Activated T-cell treated with anti-CD3 and anti-CD28 coated beads, Interleukin-2, amount 50 U/mL, for 72 hours (primary cell): ENCODE measurements at regions not wholly inside any gene's neighbourhood (a gene's known extent, or its start where the extent isn't known, plus 50 kb on each side); places are given as distances from the start of the nearest gene placed in this dataset.

Experiments
- ATAC-seq, 2 donors: fragments of 150-1000 bp; cut with Tn5 transposase; replicated peaks in 1 of 2; 2 replicates each; pipeline ENCODE4 v1.10.0; 2021; ENCODE audit warnings: moderate library complexity in 2 of 2, mild to moderate bottlenecking in 1 of 2
- DNase-seq, 2 donors: peaks; one replicate each; pipeline ENCODE4 v3.0.0; 2021 to 2022; ENCODE audit warnings: mixed read lengths in 1 of 2
- H3K27ac Mint-ChIP-seq: one replicate; pipeline ENCODE4 v1.8.0; 2022; ENCODE audit warnings: mild to moderate bottlenecking, moderate library complexity, mixed read lengths
- H3K27me3 Mint-ChIP-seq: one replicate; pipeline ENCODE4 v1.8.0; 2022; ENCODE audit warnings: low read depth, mixed read lengths
- H3K36me3 Mint-ChIP-seq, 2 donors: one replicate each; pipeline ENCODE4 v1.8.0; 2022; ENCODE audit warnings: mixed read lengths in 2 of 2, mild to moderate bottlenecking in 1 of 2; ENCODE audit not compliant: insufficient read depth in 2 of 2
- H3K4me1 Mint-ChIP-seq: one replicate; pipeline ENCODE4 v1.8.0; 2022; ENCODE audit warnings: low read depth, mixed read lengths
- H3K4me3 Mint-ChIP-seq, 2 donors: one replicate each; pipeline ENCODE4 v1.8.0; 2022; ENCODE audit warnings: mild to moderate bottlenecking in 2 of 2, mixed read lengths in 2 of 2, moderate library complexity in 2 of 2
- H3K9me3 Mint-ChIP-seq, 2 donors: one replicate each; pipeline ENCODE4 v1.8.0; 2022; ENCODE audit warnings: mixed read lengths in 2 of 2

DNA sequence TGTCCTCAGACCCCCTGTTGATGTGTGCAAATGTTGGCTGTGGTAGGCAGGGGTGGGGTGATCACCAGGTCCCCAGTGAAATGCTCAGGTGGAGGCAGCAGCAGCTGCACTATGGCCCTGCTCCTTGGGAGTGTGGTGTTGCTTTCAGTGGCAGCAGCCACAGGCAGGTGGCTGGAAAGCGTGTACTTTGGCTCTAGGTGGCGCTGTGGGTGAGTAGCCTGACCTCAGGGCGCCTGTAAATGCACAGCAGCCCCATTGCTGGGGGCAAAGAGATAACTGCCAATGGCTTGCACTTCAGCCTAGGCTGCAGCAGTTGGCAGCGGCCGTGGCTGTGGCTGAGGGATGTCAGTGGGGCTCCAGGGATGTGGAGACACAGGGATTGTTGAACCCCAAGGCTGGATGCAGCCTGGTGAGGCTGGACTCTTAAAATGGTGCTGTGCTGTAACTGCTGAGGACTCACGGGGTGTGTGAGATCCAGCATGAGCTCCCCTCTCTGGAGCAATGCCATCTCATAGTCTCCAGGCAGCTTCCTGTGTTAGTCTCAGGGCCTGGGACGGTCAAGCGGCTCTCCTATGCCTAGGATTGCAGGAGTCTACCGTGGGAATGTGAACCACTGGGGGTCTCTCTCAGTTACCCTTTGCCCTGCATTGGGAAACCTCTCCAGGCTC is 421.7 kb upstream of the HTR2C start:
- Mint-ChIP-seq H3K27ac (no peak overlapping the region), H3K27me3 (peaks cover 11% of the 10 kb centered on the region), H3K4me3 (no peak overlapping the region), H3K4me1 (no peaks in the 10 kb centered on the region), H3K9me3 (peaks cover 3 to 5% of the 10 kb centered on the region in 2 donors), H3K36me3 (no peaks in the 10 kb centered on the region)
- DNase-seq: peak in 1 of 2 donors; percentile 2
- no peak for ATAC-seq

DNA sequence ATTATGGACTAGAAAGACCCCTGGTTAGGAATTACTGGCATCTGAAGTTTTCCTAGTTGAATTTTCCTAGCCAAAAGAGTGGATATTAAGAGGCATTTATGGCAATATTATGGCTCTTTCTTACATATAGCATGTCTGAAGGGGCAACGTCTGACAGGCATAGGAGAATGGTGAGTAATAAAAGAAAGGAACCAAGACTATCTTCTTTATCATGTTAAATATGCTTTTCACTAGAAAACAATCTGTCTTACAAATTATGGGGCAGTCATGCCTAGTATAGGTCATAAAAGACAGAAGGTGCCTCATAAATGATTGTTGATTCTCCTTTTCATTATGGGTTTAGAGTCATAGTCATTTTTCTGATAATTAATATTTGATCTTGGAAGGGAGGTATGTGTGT is 431.1 kb upstream of the HTR2C start:
- peaks cover 0 to 6% of the 10 kb centered on the region in 2 donors for H3K9me3 Mint-ChIP-seq
- no peak overlapping the region for H3K27ac Mint-ChIP-seq
- H3K4me3 Mint-ChIP-seq: no peak overlapping the region
- DNase-seq (no peak), ATAC-seq (no peak)
- no peaks in the 10 kb centered on the region for H3K27me3 Mint-ChIP-seq
- H3K36me3 Mint-ChIP-seq: no peaks in the 10 kb centered on the region
- no peaks in the 10 kb centered on the region for H3K4me1 Mint-ChIP-seq

DNA sequence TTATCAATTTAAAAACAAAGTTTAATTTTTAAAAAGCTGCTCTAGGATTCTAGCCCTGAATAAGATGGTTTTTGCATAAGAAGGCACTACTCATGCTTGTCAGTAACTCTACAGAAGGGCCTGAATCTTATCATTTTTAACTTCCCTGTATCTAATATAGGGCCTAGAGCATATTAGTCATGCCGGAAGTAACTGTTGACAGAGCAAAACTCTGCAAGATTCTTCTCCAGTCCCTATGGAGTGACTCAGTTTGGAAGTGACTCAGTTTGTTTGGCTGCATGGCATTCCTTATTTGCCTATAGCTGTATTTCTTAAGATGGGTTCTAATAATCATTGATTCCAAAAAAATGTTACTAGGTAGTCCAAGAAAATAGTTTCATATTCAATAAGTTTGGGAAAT is 431.8 kb upstream of the HTR2C start:
- no peak overlapping the region for H3K4me3 Mint-ChIP-seq
- no peak for ATAC-seq

DNA sequence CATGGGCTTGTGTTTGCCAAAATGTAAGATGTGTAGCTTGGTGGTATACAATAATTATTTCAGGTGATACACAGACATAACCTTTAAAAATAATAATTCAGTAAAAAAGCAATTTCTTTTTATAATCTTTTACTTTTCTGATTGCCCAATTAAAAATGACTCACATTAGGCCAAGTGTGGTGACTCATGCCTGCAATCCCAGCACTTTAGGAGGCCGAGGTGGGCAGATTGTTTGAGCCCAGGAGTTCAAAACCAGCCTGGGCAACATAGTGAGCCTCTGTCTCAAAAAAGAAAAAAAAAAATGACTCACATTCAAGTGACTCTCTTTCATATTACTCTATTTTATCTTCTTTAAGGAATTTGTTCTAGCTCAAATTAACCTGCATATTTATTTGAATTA is 449.4 kb upstream of the HTR2C start:
- H3K36me3 Mint-ChIP-seq: peaks cover 0 to 2% of the 10 kb centered on the region in 2 donors
- no peaks in the 10 kb centered on the region for H3K4me1 Mint-ChIP-seq
- H3K27ac Mint-ChIP-seq: no peak overlapping the region
- ATAC-seq (no peak), DNase-seq (no peak)
- peaks cover 2 to 4% of the 10 kb centered on the region in 2 donors for H3K9me3 Mint-ChIP-seq
- peaks cover 7% of the 10 kb centered on the region for H3K27me3 Mint-ChIP-seq
- H3K4me3 Mint-ChIP-seq: no peak overlapping the region

More for the DNA sequence above, 431.8 kb upstream of the HTR2C start:
- DNase-seq: no peak
- Mint-ChIP-seq H3K4me1 (no peaks in the 10 kb centered on the region), H3K27ac (no peak overlapping the region), H3K27me3 (no peaks in the 10 kb centered on the region), H3K36me3 (no peaks in the 10 kb centered on the region), H3K9me3 (peaks cover 0 to 6% of the 10 kb centered on the region in 2 donors)

DNA sequence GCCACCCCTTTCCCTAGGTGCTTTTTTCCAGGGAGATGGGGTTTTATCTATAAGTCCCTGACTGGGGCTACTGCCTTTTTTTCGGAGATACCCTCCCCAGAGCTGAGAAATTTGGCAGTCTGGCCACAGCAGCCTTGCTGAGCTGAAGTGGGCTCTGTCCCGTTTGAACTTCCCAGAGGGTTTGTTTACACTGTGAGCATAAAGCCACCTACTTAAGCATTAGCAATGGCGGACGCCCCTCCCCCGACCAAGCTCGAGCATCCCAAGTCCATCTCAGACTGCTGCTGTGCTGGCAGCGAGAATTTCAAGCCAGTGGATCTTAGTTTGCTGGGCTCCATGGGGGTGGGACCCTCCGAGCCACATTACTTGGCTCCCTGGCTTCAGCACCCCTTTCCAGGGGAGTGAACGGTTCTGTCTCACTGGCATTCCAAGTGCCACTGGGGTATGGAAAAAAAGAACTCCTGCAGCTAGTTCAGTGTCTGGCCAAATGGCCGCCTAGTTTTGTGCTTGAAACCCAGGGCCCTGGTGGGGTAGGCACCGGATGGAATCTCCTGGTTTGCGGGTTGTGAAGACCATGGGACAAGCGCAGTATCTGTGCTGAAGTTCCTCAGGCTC is 456.4 kb upstream of the HTR2C start:
- no peak for DNase-seq
- no peak overlapping the region for H3K4me3 Mint-ChIP-seq
- no peaks in the 10 kb centered on the region for H3K36me3 Mint-ChIP-seq
- no peak for ATAC-seq
- peaks cover 12% of the 10 kb centered on the region for H3K27me3 Mint-ChIP-seq
- no peaks in the 10 kb centered on the region for H3K4me1 Mint-ChIP-seq
- H3K27ac Mint-ChIP-seq: no peak overlapping the region
- peaks cover 1 to 4% of the 10 kb centered on the region in 2 donors for H3K9me3 Mint-ChIP-seq

DNA sequence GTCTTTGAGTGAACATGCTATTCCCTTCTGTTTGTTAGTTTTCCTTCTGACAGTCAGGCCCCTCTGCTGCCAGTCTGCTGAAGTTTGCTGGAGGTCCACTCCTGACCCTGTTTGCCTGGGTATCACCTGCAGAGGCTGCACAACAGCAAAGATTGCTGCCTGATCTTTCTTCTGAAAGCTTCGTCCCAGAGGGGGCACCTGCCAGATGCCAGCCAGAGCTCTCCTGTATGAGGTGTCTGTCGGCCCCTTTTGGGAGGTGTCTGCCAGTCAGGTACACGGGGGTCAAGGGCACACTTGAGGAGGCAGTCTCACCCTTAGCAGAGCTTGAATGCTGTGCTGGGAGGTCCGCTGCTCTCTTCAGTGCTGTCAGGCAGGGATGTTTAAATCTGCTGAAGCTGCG is 456.9 kb upstream of the HTR2C start:
- ATAC-seq (no peak), DNase-seq (no peak)
- Mint-ChIP-seq H3K27me3 (peaks cover 8% of the 10 kb centered on the region), H3K4me1 (no peaks in the 10 kb centered on the region), H3K4me3 (no peak overlapping the region), H3K27ac (no peak overlapping the region), H3K9me3 (peaks cover 1 to 6% of the 10 kb centered on the region in 2 donors), H3K36me3 (no peaks in the 10 kb centered on the region)

DNA sequence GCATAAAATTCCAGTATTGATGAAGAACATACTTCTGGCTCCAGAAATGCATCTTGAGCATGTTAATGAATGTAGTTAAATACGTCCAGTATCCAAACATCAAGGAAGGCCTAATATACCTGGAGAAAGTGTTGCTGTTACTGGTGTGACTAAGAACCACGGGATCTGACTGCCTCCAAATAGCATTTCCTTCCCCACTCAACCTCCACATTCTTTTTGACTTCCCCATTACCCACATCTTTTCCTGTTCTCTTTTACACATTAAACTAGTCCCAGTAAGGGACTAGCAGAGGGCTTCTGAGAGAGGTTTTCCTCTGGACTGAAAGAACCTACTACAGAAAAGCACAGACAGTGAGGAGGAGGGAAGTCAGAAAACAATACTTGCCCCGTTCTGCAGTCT is 482.8 kb upstream of the HTR2C start:
- H3K9me3 Mint-ChIP-seq: peaks cover 0 to 7% of the 10 kb centered on the region in 2 donors
- H3K27me3 Mint-ChIP-seq: no peaks in the 10 kb centered on the region
- H3K4me1 Mint-ChIP-seq: no peaks in the 10 kb centered on the region
- no peak overlapping the region for H3K27ac Mint-ChIP-seq
- no peak for DNase-seq
- ATAC-seq: no peak
- no peaks in the 10 kb centered on the region for H3K36me3 Mint-ChIP-seq
- no peak overlapping the region for H3K4me3 Mint-ChIP-seq

DNA sequence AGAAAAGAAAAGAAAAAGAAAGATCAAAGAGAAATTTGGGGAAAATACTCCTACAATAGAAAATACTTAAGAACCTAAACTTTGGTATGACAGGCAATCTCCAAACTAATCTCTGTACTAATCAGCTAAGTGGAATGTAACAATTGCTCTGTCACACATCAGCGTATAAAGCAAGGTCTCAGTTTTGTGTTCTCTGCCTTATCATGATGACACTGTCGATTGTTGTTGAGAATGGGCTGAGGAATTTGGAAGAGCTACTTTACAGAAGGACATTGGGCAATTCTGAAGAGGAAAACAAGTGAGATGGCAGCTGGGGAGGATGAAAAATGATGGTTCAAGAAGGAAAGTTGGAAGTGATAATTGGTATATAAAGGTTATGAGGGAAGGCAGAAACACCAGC is 486.0 kb upstream of the HTR2C start:
- Mint-ChIP-seq H3K9me3 (peaks cover 0 to 7% of the 10 kb centered on the region in 2 donors), H3K4me3 (no peak overlapping the region), H3K36me3 (no peaks in the 10 kb centered on the region), H3K4me1 (no peaks in the 10 kb centered on the region), H3K27me3 (no peaks in the 10 kb centered on the region), H3K27ac (no peak overlapping the region)
- ATAC-seq (no peak), DNase-seq (no peak)

DNA sequence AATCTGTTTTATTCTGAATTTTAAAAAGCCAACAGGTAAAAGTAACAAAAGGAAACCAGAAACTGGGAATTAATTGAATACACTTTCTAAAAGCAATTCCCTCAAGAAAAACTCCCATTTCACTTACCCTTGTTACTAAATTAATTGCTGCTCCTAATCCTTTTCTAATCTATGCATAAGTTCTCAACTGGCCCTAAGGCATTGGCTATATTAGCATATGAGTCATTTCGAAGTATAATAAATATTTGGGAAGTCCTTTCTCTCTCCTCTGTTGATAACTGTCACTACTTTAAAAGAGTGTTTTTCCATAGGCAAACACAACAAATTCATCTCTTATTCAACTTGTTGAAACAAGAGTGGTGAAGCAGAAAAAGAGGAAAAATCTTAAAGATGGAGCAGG is 486.5 kb upstream of the HTR2C start:
- ATAC-seq (no peak), DNase-seq (no peak)
- Mint-ChIP-seq H3K27me3 (no peaks in the 10 kb centered on the region), H3K9me3 (peaks cover 0 to 7% of the 10 kb centered on the region in 2 donors), H3K4me1 (no peaks in the 10 kb centered on the region), H3K36me3 (no peaks in the 10 kb centered on the region), H3K27ac (no peak overlapping the region), H3K4me3 (no peak overlapping the region)

DNA sequence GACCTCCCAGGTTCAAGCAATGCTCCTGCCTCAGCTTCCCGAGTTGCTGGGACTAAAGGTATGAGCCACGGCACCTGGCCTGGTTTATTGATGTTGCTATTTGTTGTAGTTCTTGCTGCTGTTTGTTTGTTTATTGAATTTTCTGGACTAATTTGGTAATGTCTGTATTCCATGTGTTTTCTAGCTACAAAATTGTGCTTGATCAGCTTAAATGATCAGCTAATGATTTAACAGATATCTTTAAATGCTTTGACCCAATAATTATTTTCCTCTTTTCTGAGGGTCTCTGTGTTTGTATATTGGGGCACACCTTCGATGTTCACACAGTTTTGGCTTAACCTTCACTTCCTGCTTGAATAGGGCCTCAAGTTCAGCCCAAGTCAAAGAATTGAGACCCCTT is 488.1 kb upstream of the HTR2C start:
- no peak for DNase-seq
- ATAC-seq: no peak
- H3K4me3 Mint-ChIP-seq: no peak overlapping the region
- H3K36me3 Mint-ChIP-seq: no peaks in the 10 kb centered on the region
- H3K9me3 Mint-ChIP-seq: peaks cover 0 to 9% of the 10 kb centered on the region in 2 donors
- no peaks in the 10 kb centered on the region for H3K27me3 Mint-ChIP-seq
- H3K4me1 Mint-ChIP-seq: no peaks in the 10 kb centered on the region
- no peak overlapping the region for H3K27ac Mint-ChIP-seq

DNA sequence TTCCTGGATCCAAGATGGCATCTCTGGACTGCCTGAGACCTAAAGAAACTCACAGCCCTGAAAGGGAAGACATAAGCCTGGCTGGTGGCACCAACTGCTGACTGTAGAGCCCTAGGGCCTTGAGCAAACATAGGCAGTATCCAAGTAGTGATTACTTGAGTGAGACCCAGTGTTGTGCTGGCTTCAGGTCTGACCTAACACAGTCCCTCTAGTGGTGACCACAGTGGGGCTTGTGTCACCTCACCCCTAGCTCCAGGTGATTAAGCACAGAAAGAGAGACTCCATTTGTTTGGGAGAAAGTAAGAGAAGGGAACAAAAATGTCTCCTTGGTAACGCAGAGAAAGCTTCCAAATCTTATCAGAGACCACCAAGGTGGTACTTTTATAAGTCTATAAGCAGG is 496.3 kb upstream of the HTR2C start:
- peaks cover 0 to 9% of the 10 kb centered on the region in 2 donors for H3K9me3 Mint-ChIP-seq
- ATAC-seq: no peak
- H3K36me3 Mint-ChIP-seq: no peaks in the 10 kb centered on the region
- DNase-seq: no peak
- peaks cover 11% of the 10 kb centered on the region for H3K27me3 Mint-ChIP-seq
- no peak overlapping the region for H3K4me3 Mint-ChIP-seq
- H3K4me1 Mint-ChIP-seq: no peaks in the 10 kb centered on the region
- H3K27ac Mint-ChIP-seq: no peak overlapping the region

DNA sequence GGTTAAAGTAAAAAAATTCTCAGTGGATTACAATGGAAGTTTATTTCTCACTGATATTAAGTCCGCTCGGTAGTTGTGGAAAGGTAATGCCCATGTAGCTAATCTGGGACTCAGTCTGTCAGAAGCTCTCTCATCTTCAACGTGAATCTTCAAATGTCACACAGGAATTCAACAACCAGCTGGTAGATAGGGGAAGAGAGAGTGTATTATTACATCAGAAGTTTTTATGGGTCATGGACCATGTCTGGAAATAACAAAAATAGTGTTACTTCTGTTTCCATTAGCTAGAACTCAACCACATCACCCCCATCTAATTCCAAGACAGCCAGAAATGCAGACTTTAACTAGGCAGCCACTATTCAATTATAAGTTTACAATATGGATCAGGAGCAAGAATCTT is 506.1 kb upstream of the HTR2C start:
- Mint-ChIP-seq H3K27ac (no peak overlapping the region), H3K4me3 (no peak overlapping the region), H3K36me3 (no peaks in the 10 kb centered on the region), H3K27me3 (peaks cover 10% of the 10 kb centered on the region), H3K9me3 (peaks cover 0 to 1% of the 10 kb centered on the region in 2 donors), H3K4me1 (no peaks in the 10 kb centered on the region)
- DNase-seq (no peak), ATAC-seq (no peak)

DNA sequence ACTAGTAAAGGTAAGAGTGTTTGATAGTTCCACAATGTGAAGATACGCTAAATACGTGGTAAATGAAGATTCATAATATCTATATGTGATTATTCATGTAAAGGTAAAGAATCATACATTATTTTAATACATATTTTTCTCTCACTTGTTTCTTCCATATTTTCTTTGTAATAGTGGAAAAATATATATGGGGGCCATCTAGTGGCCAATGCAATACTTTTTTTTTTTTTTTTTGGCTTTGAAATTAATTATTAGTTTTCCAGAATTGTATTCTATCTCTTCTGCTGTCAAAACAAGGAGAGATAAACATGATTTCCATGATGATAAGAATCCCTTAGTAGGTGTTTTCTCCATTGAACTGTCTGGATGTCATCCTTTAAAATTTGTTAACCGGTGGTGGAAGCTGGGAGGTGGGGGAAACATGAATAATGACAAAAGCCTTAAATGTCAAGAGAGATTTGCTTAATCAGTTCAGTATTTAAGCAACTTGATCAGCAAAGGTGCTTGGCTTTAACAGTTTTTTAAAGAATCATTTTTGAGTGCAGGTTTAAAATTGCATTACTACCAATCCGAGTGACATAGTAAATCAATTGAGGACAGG is 508.7 kb upstream of the HTR2C start:
- DNase-seq (no peak), ATAC-seq (no peak)
- Mint-ChIP-seq H3K4me1 (no peaks in the 10 kb centered on the region), H3K4me3 (no peak overlapping the region), H3K9me3 (no peaks in the 10 kb centered on the region), H3K27me3 (peaks cover 10% of the 10 kb centered on the region), H3K36me3 (no peaks in the 10 kb centered on the region), H3K27ac (no peak overlapping the region)

DNA sequence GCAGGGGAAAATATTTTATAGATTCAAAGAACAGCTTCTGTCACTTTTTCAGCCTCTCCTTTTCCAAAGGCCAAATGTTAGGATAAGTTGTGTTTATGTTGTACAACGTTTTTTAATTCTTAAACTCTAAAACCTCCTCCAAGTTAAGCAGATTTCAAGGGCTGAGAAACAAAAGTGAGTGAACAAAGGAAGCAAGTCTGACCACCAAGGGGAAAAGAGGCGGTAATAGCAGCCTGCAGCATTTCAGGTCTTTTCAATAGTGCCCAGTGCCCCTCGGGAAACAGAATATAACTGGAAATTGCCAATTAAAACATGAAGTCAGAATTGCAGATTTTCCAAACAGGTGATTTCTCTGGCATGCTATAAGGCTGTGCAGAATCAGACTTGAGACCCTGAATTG is 510.0 kb upstream of the HTR2C start:
- Mint-ChIP-seq H3K27ac (no peak overlapping the region), H3K36me3 (no peaks in the 10 kb centered on the region), H3K4me3 (no peak overlapping the region), H3K9me3 (no peaks in the 10 kb centered on the region), H3K4me1 (no peaks in the 10 kb centered on the region), H3K27me3 (peaks cover 10% of the 10 kb centered on the region)
- ATAC-seq (no peak), DNase-seq (no peak)
